ENCODE measurements at regions not wholly inside any gene's neighbourhood (a gene's known extent, or its start where the extent isn't known, plus 50 kb on each side); places are given as distances from the start of the nearest gene placed in this dataset.

GRCh38 chr5:97923496-97923895, 740.4 kb upstream of the RIOK2 start:
- TF ChIP-seq POLR2AphosphoS5 (IDR thresholded peaks at IDR 0.05; ENCODE audit: low read depth, low read length) (no peak), TAF1 (IDR thresholded peaks at IDR 0.05; ENCODE audit: borderline replicate concordance, insufficient read depth, low read length) (no peak), FOXP2 (optimal IDR thresholded peaks at IDR 0.05; ENCODE audit: borderline replicate concordance, extremely low read depth, extremely low read length, insufficient read depth) (no peak)

DNA sequence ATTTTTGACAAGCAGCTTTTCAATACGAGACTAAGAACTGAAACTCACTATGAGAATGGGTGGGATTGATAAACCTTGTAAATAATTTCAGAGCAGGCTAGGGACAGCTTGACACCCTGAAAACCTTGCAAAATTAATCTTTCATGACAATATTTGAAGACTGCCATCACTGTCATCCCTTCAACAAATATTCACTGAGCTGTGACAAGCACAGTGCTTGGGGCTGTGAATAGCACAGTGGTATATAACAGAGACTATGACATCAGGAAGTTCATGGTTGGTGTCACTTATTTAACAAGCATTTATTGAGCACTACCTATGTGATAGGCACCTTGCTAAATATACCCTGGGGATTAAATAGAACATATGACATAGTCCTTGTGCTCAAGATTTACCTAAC, 741.0 kb upstream of the RIOK2 start:
- TF ChIP-seq POLR2AphosphoS5 (IDR thresholded peaks at IDR 0.05; ENCODE audit: low read depth, low read length) = no peak
- TF ChIP-seq TAF1 (IDR thresholded peaks at IDR 0.05; ENCODE audit: borderline replicate concordance, insufficient read depth, low read length) = no peak

DNA sequence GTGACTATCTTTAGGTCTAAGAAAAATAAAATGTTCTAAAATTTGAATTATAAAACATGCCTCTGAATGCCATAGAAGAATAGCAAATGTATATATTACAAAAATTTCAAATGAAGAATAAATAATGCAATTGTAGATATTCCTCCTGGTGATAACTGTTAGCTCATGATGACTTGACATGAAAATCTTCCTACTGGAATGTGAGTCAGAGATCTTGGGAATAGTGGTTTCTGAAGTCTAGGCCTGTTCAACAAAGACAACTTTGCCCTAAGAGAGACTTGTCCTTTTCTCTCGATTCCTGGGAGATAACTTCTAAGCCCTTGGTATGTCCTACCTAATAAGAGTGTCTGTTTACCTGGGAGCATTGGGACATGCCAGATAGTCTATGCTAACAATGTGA, 746.3 kb upstream of the RIOK2 start:
- TF ChIP-seq, protein P1, sequence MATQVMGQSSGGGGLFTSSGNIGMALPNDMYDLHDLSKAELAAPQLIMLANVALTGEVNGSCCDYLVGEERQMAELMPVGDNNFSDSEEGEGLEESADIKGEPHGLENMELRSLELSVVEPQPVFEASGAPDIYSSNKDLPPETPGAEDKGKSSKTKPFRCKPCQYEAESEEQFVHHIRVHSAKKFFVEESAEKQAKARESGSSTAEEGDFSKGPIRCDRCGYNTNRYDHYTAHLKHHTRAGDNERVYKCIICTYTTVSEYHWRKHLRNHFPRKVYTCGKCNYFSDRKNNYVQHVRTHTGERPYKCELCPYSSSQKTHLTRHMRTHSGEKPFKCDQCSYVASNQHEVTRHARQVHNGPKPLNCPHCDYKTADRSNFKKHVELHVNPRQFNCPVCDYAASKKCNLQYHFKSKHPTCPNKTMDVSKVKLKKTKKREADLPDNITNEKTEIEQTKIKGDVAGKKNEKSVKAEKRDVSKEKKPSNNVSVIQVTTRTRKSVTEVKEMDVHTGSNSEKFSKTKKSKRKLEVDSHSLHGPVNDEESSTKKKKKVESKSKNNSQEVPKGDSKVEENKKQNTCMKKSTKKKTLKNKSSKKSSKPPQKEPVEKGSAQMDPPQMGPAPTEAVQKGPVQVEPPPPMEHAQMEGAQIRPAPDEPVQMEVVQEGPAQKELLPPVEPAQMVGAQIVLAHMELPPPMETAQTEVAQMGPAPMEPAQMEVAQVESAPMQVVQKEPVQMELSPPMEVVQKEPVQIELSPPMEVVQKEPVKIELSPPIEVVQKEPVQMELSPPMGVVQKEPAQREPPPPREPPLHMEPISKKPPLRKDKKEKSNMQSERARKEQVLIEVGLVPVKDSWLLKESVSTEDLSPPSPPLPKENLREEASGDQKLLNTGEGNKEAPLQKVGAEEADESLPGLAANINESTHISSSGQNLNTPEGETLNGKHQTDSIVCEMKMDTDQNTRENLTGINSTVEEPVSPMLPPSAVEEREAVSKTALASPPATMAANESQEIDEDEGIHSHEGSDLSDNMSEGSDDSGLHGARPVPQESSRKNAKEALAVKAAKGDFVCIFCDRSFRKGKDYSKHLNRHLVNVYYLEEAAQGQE (IDR thresholded peaks at IDR 0.05; ENCODE audit: insufficient read depth in 1 of 2, low read depth in 2 of 2, low read length in 2 of 2) = no peak
- no peak for TF ChIP-seq FOXP2 (optimal IDR thresholded peaks at IDR 0.05; ENCODE audit: borderline replicate concordance, extremely low read depth, extremely low read length, insufficient read depth)
- no peak for TF ChIP-seq SIN3A (IDR thresholded peaks at IDR 0.05; ENCODE audit: borderline replicate concordance, insufficient read depth, low read length)
- TF ChIP-seq POLR2AphosphoS5 (IDR thresholded peaks at IDR 0.05; ENCODE audit: low read depth, low read length) = no peak
- no peak for TF ChIP-seq TAF1 (IDR thresholded peaks at IDR 0.05; ENCODE audit: borderline replicate concordance, insufficient read depth, low read length)

- TF ChIP-seq, protein P1 (IDR thresholded peaks at IDR 0.05; ENCODE audit: insufficient read depth in 1 of 2, low read depth in 2 of 2, low read length in 2 of 2) = no peak
- TF ChIP-seq POLR2AphosphoS5 (IDR thresholded peaks at IDR 0.05; ENCODE audit: low read depth, low read length) (no peak), TAF1 (IDR thresholded peaks at IDR 0.05; ENCODE audit: borderline replicate concordance, insufficient read depth, low read length) (no peak), FOXP2 (optimal IDR thresholded peaks at IDR 0.05; ENCODE audit: borderline replicate concordance, extremely low read depth, extremely low read length, insufficient read depth) (no peak), SIN3A (IDR thresholded peaks at IDR 0.05; ENCODE audit: borderline replicate concordance, insufficient read depth, low read length) (no peak)
Measured at GRCh38 chr5:97931829-97932228, 748.8 kb upstream of the RIOK2 start.

DNA sequence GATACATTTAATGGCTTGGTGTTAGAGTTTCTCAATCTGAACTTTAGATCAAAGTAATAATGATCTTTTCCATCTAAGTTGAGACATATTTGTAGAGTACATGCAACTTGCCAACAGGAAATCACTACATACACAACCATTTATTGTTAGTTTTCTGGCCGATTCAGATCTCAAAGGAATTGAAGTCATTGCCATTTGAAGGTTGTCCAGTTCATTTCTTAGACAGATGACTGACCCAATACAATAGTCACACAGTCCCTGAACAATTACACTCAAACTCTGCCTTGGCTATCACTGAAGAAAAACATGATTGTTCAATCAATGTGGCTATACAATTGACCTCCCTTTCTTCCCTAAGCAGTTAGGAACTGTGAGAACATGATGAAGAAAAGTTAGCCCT, 753.2 kb upstream of the RIOK2 start:
- TF ChIP-seq SIN3A (IDR thresholded peaks at IDR 0.05; ENCODE audit: borderline replicate concordance, insufficient read depth, low read length) (no peak), TAF1 (IDR thresholded peaks at IDR 0.05; ENCODE audit: borderline replicate concordance, insufficient read depth, low read length) (no peak), POLR2AphosphoS5 (IDR thresholded peaks at IDR 0.05; ENCODE audit: low read depth, low read length) (no peak), FOXP2 (optimal IDR thresholded peaks at IDR 0.05; ENCODE audit: borderline replicate concordance, extremely low read depth, extremely low read length, insufficient read depth) (no peak)
- TF ChIP-seq, protein P1 (IDR thresholded peaks at IDR 0.05; ENCODE audit: insufficient read depth in 1 of 2, low read depth in 2 of 2, low read length in 2 of 2) = no peak

- TF ChIP-seq SIN3A (IDR thresholded peaks at IDR 0.05; ENCODE audit: borderline replicate concordance, insufficient read depth, low read length) (no peak), FOXP2 (optimal IDR thresholded peaks at IDR 0.05; ENCODE audit: borderline replicate concordance, extremely low read depth, extremely low read length, insufficient read depth) (no peak), POLR2AphosphoS5 (IDR thresholded peaks at IDR 0.05; ENCODE audit: low read depth, low read length) (no peak), TAF1 (IDR thresholded peaks at IDR 0.05; ENCODE audit: borderline replicate concordance, insufficient read depth, low read length) (no peak)
- TF ChIP-seq, protein P1 (IDR thresholded peaks at IDR 0.05; ENCODE audit: insufficient read depth in 1 of 2, low read depth in 2 of 2, low read length in 2 of 2) = no peak
Measured at GRCh38 chr5:97937846-97938245, 754.8 kb upstream of the RIOK2 start.
